Gastroesophageal sphincter (tissue), 3 donors: ENCODE measurements at regions not wholly inside any gene's neighbourhood (a gene's known extent, or its start where the extent isn't known, plus 50 kb on each side); places are given as distances from the start of the nearest gene placed in this dataset.

Experiments
- CTCF ChIP-seq, 4 experiments: fragments of 200-600 bp in 2 of 4; fragments of 450-650 bp in 2 of 4; sonication (generic) in 1 of 4; IDR thresholded peaks; one replicate each; pipeline ENCODE4 v1.5.1; 2017 to 2019; ENCODE audit warnings: antibody characterized with exemption in 4 of 4, mild to moderate bottlenecking in 2 of 4, moderate library complexity in 2 of 4
- POLR2AphosphoS5 ChIP-seq: sonication (generic); formaldehyde crosslinking; IDR thresholded peaks from one replicate; pipeline ENCODE4 v1.6.1; 2017; ENCODE audit warnings: antibody characterized with exemption

DNA sequence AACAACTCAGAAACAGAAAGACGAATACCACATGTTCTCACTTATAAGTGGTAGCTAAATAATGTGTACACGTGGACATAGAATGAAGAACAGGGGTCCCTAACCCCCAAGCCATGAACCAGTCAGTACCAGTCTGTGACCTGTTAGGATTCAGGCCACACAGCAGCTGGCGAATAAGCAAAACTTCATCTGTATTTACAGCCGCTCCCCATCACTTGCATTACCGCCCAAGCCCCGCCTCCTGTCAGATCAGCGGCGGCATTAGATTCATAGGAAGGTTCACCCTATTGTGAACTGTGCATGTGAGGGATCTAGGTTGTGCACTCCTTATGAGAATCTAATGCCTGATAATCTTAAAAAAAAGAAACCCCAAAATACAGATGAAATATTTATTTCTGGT lies 1128.7 kb downstream of the NLGN4X start:
- TF ChIP-seq POLR2AphosphoS5 (no peak), CTCF (IDR thresholded peaks at IDR 0.05) (no peak)
